H9 (cell line): ENCODE measurements at regions not wholly inside any gene's neighbourhood (a gene's known extent, or its start where the extent isn't known, plus 50 kb on each side); places are given as distances from the start of the nearest gene placed in this dataset.

Experiments
- DNase-seq: peaks from one replicate; pipeline ENCODE4 v3.0.0-alpha.2; 2017
- H2AFZ ChIP-seq: one replicate; pipeline ENCODE4 v1.6.1; 2013; ENCODE audit warnings: mild to moderate bottlenecking, low read length, control low read depth, moderate library complexity
- H2AK5ac ChIP-seq: 2 replicates; pipeline ENCODE4 v1.6.1; 2013; ENCODE audit warnings: low read length, control low read depth, mixed read lengths; ENCODE audit not compliant: insufficient read length
- H2BK120ac ChIP-seq: one replicate; pipeline ENCODE4 v1.6.1; 2013; ENCODE audit warnings: low read depth, mild to moderate bottlenecking, low read length, control low read depth, inconsistent platforms; ENCODE audit not compliant: poor library complexity, severe bottlenecking
- H2BK12ac ChIP-seq: 2 replicates; pipeline ENCODE4 v1.6.1; 2013; ENCODE audit warnings: low read length, control low read depth, mixed read lengths, low read depth; ENCODE audit not compliant: insufficient read length
- H2BK15ac ChIP-seq: 2 replicates; pipeline ENCODE4 v1.6.1; 2013; ENCODE audit warnings: low read depth, low read length, control low read depth
- H2BK20ac ChIP-seq: one replicate; pipeline ENCODE4 v1.6.1; 2013; ENCODE audit warnings: low read depth, mild to moderate bottlenecking, low read length, control low read depth, inconsistent platforms; ENCODE audit not compliant: poor library complexity, severe bottlenecking
- H2BK5ac ChIP-seq: 2 replicates; pipeline ENCODE4 v1.6.1; 2013; ENCODE audit warnings: low read length, control low read depth, mixed read lengths; ENCODE audit not compliant: insufficient read length
- H3K14ac ChIP-seq: 2 replicates; pipeline ENCODE4 v1.6.1; 2013; ENCODE audit warnings: low read length, control low read depth; ENCODE audit not compliant: insufficient read depth
- H3K18ac ChIP-seq: 2 replicates; pipeline ENCODE4 v1.6.1; 2013; ENCODE audit warnings: low read depth, mild to moderate bottlenecking, mixed read lengths, low read length, control low read depth; ENCODE audit not compliant: insufficient read length
- H3K23ac ChIP-seq: 2 replicates; pipeline ENCODE4 v1.6.1; 2013; ENCODE audit warnings: low read length, control low read depth, mixed read lengths, low read depth; ENCODE audit not compliant: insufficient read length
- H3K23me2 ChIP-seq: 2 replicates; pipeline ENCODE4 v1.6.1; 2013; ENCODE audit warnings: low read depth, mild to moderate bottlenecking, mixed read lengths, low read length, control low read depth; ENCODE audit not compliant: insufficient read length, poor library complexity, severe bottlenecking
- H3K27ac ChIP-seq: 2 replicates; pipeline ENCODE4 v1.5.1; 2013; ENCODE audit warnings: low read length, control low read depth, mixed read lengths, low read depth; ENCODE audit not compliant: insufficient read length
- H3K27me3 ChIP-seq: 2 replicates; pipeline ENCODE4 v1.6.1; 2013; ENCODE audit warnings: low read length, control low read depth, inconsistent platforms; ENCODE audit not compliant: insufficient read depth
- H3K4ac ChIP-seq: 2 replicates; pipeline ENCODE4 v1.6.1; 2013; ENCODE audit warnings: low read depth, mild to moderate bottlenecking, control low read depth, inconsistent platforms, low read length, moderate library complexity
- H3K4me1 ChIP-seq: 2 replicates; pipeline ENCODE4 v1.6.1; 2013; ENCODE audit warnings: low read length, control low read depth, inconsistent platforms; ENCODE audit not compliant: insufficient read depth
- H3K4me2 ChIP-seq: 2 replicates; pipeline ENCODE4 v1.6.1; 2013; ENCODE audit warnings: low read length, control low read depth, mixed read lengths; ENCODE audit not compliant: insufficient read length, insufficient read depth
- H3K56ac ChIP-seq: 2 replicates; pipeline ENCODE4 v1.6.1; 2013; ENCODE audit warnings: low read depth, mild to moderate bottlenecking, mixed read lengths, low read length, control low read depth; ENCODE audit not compliant: insufficient read length
- H3K79me1 ChIP-seq: 2 replicates; pipeline ENCODE4 v1.6.1; 2013; ENCODE audit warnings: low read depth, mild to moderate bottlenecking, moderate library complexity, low read length, control low read depth, inconsistent platforms; ENCODE audit not compliant: insufficient read depth, poor library complexity, severe bottlenecking
- H3K79me2 ChIP-seq: 2 replicates; pipeline ENCODE4 v1.6.1; 2013; ENCODE audit warnings: low read length, control low read depth, inconsistent platforms; ENCODE audit not compliant: insufficient read depth
- H3K9ac ChIP-seq: 2 replicates; pipeline ENCODE4 v1.6.1; 2013; ENCODE audit warnings: low read length, control low read depth, mixed read lengths; ENCODE audit not compliant: insufficient read length; ENCODE audit errors: extremely low read depth
- H3K9me3 ChIP-seq: one replicate; pipeline ENCODE4 v1.6.1; 2013; ENCODE audit warnings: low read depth, low read length, inconsistent platforms; ENCODE audit not compliant: control insufficient read depth
- H3T11ph ChIP-seq: one replicate; pipeline ENCODE4 v1.6.1; 2013; ENCODE audit warnings: mild to moderate bottlenecking, low read length, control low read depth, inconsistent platforms
- H4K20me1 ChIP-seq: one replicate; pipeline ENCODE4 v1.6.1; 2013; ENCODE audit not compliant: control insufficient read depth, insufficient read length, insufficient read depth
- H4K5ac ChIP-seq: 2 replicates; pipeline ENCODE4 v1.6.1; 2013; ENCODE audit warnings: low read depth, mild to moderate bottlenecking, mixed read lengths, low read length, control low read depth; ENCODE audit not compliant: insufficient read length
- H4K8ac ChIP-seq: replicated peaks from 2 replicates; pipeline ENCODE4 v1.6.1; 2013; ENCODE audit warnings: low read length, control low read depth, mixed read lengths, low read depth; ENCODE audit not compliant: insufficient read length
- H4K91ac ChIP-seq: 2 replicates; pipeline ENCODE4 v1.6.1; 2013; ENCODE audit warnings: low read depth, mild to moderate bottlenecking, moderate library complexity, mixed read lengths, low read length, control low read depth; ENCODE audit not compliant: insufficient read length
- H3K27ac Mint-ChIP-seq, 3 experiments: 2 replicates in 2 of 3; 3 replicates in 1 of 3; pipeline ENCODE4 v1.8.0; 2020 to 2021; ENCODE audit warnings: mixed read lengths in 3 of 3, mild to moderate bottlenecking in 1 of 3, moderate library complexity in 1 of 3
- H3K27me3 Mint-ChIP-seq: 2 replicates; pipeline ENCODE4 v1.8.0; 2021; ENCODE audit warnings: low read depth, mild to moderate bottlenecking, moderate library complexity, mixed read lengths
- H3K36me3 Mint-ChIP-seq, 3 experiments: 2 replicates in 2 of 3; 3 replicates in 1 of 3; pipeline ENCODE4 v1.8.0; 2020 to 2021; ENCODE audit warnings: low read depth in 3 of 3, mixed read lengths in 3 of 3; ENCODE audit not compliant: insufficient read depth in 1 of 3
- H3K4me1 Mint-ChIP-seq, 2 experiments: 2 replicates each; pipeline ENCODE4 v1.8.0; 2020; ENCODE audit warnings: mixed read lengths in 2 of 2
- H3K4me3 Mint-ChIP-seq, 2 experiments: 2 replicates in 1 of 2; 3 replicates in 1 of 2; pipeline ENCODE4 v1.8.0; 2020 to 2021; ENCODE audit warnings: mild to moderate bottlenecking in 2 of 2, mixed read lengths in 2 of 2, moderate library complexity in 1 of 2
- H3K9me3 Mint-ChIP-seq, 2 experiments: 2 replicates in 1 of 2; 3 replicates in 1 of 2; pipeline ENCODE4 v1.8.0; 2020; ENCODE audit warnings: mild to moderate bottlenecking in 2 of 2, mixed read lengths in 2 of 2, moderate library complexity in 1 of 2
- WGBS: extraction: QIAGEN DNeasy Blood & Tissue Kit; methylation state at CpG from one replicate; pipeline ENCODE4 v1.1.7; 2013; ENCODE audit warnings: missing lambda C conversion rate, low lambda C conversion rate, mixed read lengths; ENCODE audit not compliant: insufficient read length; ENCODE audit errors: extremely low coverage; 5-methylcytosine and 5-hydroxymethylcytosine counted together
- TF ChIP-seq, protein P1 (sequence below): fragments of 200-600 bp; sonication (generic); conservative IDR thresholded peaks from 3 replicates; pipeline ENCODE4 v1.8.0; 2021; ENCODE audit warnings: antibody characterized with exemption, mild to moderate bottlenecking

DNA sequence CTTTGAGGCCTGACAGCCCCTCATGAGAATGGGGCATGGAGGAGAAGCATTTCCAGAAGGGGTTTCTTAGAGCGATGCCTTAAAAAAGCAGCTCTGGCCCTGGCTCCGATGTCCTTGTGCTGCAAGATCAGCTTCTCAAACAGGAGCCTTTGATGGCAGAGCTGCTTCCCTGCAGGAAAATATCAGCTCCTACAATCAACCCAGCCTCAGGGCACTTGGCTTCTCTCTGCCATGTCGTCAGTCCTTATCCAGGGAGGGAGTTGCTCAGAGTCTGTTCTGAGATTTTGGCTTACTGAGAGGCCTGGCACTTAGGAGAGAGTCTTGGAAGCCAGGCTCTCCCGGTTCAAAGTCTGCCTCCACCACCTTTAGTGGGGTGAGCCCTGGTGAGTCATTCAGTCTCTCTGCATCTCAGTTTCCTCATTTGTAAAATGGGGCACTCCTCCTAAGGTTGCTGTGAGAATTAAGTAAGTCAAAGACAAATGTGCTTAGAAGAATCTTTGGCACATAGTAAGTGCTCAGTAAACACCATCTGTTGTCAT lies 184.4 kb downstream of the HAPSTR1 start:
- no peak overlapping the region for H3K27ac ChIP-seq

More for the DNA sequence above, 184.4 kb downstream of the HAPSTR1 start:
- no peaks in the 10 kb centered on the region; the same call in 1 of the 2 replicates for H3K27me3 Mint-ChIP-seq
- H3K56ac ChIP-seq, result no peak overlapping the region
- H3T11ph ChIP-seq, result no peak overlapping the region
- no peak overlapping the region for H2BK20ac ChIP-seq
- no peaks in the 10 kb centered on the region for H3K27me3 ChIP-seq
- H2BK12ac ChIP-seq, result no peak overlapping the region
- no peak overlapping the region for H4K8ac ChIP-seq
- no peaks in the 10 kb centered on the region for H3K9me3 ChIP-seq
- no peak overlapping the region for H3K4me2 ChIP-seq
- H2BK120ac ChIP-seq, result no peak overlapping the region
- H3K4ac ChIP-seq, result no peak overlapping the region
- H3K23ac ChIP-seq, result no peak overlapping the region
- H3K79me1 ChIP-seq, result no peaks in the 10 kb centered on the region
- no peak overlapping the region for H3K9ac ChIP-seq
- no peak overlapping the region for H2BK5ac ChIP-seq
- no peak overlapping the region for H2BK15ac ChIP-seq
- H4K5ac ChIP-seq, result no peak overlapping the region
- H2AK5ac ChIP-seq, result no peak overlapping the region
- DNase-seq, result no peak
- H2AFZ ChIP-seq, result no peak overlapping the region
- no peak overlapping the region for H3K4me3 Mint-ChIP-seq
- no peaks in the 10 kb centered on the region for H4K20me1 ChIP-seq
- no peak overlapping the region for H4K91ac ChIP-seq
- H3K4me1 Mint-ChIP-seq, result peaks cover 3 to 5% of the 10 kb centered on the region in 2 experiments; a peak in 3 of 4 replicates
- no peaks in the 10 kb centered on the region for H3K79me2 ChIP-seq
- no peak overlapping the region for H3K14ac ChIP-seq
- H3K36me3 Mint-ChIP-seq, result no peaks in the 10 kb centered on the region
- no CpG with 5 or more reads among the region's 4 CpGs for WGBS
- H3K23me2 ChIP-seq, result no peaks in the 10 kb centered on the region
- H3K9me3 Mint-ChIP-seq, result peaks cover 0 to 2% of the 10 kb centered on the region in 2 experiments; a peak in 1 of 5 replicates
- TF ChIP-seq, protein P1, sequence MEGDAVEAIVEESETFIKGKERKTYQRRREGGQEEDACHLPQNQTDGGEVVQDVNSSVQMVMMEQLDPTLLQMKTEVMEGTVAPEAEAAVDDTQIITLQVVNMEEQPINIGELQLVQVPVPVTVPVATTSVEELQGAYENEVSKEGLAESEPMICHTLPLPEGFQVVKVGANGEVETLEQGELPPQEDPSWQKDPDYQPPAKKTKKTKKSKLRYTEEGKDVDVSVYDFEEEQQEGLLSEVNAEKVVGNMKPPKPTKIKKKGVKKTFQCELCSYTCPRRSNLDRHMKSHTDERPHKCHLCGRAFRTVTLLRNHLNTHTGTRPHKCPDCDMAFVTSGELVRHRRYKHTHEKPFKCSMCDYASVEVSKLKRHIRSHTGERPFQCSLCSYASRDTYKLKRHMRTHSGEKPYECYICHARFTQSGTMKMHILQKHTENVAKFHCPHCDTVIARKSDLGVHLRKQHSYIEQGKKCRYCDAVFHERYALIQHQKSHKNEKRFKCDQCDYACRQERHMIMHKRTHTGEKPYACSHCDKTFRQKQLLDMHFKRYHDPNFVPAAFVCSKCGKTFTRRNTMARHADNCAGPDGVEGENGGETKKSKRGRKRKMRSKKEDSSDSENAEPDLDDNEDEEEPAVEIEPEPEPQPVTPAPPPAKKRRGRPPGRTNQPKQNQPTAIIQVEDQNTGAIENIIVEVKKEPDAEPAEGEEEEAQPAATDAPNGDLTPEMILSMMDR, result no peak
- H3K27ac Mint-ChIP-seq, result peak overlapping the region in 1 of 3 experiments; percentile 49; a peak in 1 of 7 replicates
- H3K4me1 ChIP-seq, result no peaks in the 10 kb centered on the region
- no peak overlapping the region for H3K18ac ChIP-seq
